ENCODE measurements at regions not wholly inside any gene's neighbourhood (a gene's known extent, or its start where the extent isn't known, plus 50 kb on each side); places are given as distances from the start of the nearest gene placed in this dataset.
"Not testable (repeated sequence)": the region's sequence is repeated elsewhere in the genome, so short reads cannot be mapped to it uniquely, and the experiment has no call there.

DNA sequence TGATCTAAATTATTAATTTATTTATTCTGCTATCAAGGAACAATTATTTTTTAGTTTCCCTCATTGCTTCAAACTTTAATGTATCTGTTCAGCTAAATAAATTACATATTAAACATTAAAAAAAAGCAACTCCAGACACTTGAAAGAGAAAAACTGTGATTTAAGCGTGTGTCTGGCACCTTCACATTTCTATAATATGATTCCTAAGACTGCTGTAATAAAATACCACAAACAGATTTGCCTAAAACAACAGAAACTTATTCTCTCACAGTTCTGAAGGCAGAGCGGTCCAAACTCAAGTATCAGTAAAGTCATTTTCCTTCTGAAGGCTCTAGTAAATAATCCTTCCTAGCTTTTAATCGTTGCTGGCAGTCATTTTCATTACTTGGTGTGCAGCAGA, 580.4 kb upstream of the KCND2 start:
- DNase-seq, result no peak

DNA sequence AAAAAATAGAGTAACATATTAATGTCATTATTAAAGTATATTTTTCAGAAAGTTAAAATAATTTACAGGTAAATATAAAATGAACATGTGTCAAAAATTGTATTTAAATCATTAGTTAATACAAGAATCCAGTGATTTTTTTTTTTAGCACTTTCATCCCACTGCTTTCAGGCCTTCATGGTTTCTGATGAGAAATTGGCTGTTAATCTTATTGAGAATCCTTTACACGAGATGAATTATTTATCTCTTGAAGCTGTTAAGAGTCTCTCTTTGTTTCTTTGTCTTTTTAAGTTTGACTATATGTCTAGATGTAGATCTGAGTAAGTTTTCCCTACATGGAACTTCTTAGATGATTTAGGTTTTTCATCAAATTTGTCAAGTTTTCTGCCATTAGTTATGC, 578.5 kb upstream of the KCND2 start:
- DNase-seq, result no peak

DNA sequence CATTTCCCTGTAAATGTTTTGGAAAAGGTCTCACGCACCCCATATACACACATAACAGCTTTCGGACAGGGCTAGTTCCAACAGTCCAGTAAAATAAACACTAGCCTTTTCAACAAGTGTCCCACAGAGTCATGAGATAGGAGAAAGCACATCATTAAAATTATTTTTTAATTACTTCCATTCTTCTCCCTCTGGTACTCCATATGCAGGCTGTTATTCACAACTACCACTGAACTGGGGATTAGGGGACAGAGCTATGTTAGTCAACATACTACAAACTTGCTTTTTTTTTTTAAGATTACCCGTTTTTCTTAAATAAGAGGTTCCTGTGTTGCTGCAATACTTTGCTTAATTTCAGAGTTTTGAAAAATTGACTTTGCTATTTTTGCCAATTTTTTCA, 576.6 kb upstream of the KCND2 start:
- no peak for DNase-seq

DNA sequence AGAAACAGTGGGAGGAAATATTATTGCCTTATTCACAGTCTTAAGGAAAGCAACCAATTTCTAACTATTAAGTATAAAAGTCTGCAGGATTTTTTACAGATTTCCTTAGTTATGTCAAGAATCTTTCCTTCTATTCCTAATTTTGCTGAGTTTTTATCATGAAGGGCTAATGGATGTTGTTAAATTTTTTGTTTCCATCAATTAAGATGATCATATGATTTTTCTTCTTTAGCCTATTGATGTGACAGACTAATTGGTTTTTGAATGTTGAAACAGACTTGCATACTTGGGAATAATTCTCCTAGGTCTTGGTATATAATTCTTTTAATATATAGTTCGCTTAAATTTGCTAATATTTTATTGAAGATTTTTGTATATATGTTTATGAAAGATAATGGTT, 569.1 kb upstream of the KCND2 start:
- no peak for DNase-seq

DNA sequence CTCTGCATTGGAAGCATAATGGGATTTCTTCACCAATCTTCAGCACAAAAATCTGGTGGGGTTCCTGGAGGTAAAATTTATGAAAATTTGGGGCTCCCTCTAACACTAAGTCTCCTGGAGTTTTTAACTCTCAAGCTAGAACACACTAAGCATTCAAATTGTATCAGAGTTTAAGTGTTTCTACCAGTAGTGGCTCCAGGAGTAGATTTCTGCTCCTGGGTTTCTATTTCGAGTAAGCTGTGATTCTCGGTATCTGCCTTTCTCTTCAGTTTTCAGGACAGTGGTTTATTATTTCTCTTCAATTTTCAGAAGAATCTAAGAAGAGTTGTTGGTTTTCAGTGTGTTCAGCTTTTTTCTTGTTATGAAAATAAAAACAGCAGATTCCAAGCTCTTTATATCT, 566.4 kb upstream of the KCND2 start:
- DNase-seq, result no peak

DNA sequence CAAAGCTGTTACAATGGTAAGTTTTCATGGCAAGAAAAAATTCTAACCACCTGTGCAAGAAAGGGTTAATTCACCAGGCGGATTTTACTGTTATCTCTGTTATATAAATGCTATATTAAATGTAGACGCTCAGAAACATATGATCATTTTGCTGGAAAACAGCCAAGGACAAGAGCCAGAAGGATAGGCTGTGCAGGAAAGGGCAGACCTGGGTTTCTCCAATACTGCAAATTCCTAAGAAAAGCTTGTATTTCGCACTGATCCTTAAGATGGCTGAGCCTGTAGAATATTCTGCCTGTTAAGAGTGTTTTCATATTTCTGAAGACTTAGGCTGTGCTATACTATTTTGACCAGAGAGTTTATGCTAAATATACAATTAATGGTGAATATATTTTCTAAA, 564.1 kb upstream of the KCND2 start:
- DNase-seq, result no peak

DNA sequence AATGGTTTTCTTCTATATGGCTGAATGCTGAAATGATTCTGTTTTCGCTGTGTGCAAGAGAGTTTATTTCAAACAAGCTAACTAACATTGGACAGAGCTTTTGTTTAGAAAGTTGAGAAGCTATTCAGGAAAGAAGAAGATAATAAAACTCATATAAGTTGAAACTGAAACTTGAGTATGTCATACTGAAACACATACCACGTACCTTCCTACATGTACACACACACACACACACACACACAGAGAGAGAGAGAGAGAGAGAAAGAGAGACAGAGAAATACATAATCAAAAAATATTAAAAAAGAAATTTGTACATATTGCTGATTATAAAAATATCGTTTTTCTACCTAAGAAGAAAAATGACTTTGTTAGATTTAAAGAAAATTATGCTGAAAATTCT, 561.9 kb upstream of the KCND2 start:
- DNase-seq, result no peak

DNA sequence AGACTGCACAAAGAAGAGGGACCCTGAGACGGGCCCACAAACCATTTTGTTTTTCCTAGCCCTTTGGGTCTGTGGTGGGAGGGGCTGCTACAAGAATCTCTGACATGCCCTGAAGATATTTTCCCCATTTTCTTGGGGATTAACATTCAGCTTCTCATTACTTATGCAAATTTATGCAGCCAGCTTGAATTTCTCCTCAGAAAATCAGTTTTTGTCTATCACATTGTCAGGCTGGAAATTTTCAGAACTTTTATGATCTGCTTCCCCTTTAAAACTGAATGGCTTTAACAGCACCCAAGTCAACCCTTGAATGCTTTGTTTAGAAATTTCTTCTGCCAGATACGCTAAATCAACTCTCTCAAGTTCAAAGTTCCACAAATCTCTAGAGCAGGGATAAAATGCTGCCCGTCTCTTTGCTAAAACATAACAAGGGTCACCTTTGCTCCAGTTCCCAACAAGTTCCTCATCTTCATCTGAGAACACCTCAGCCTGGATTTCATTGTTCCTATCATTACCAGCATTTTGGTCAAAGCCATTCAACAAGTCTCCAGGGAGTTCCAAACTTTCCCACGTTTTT, 560.0 kb upstream of the KCND2 start:
- DNase-seq, result no peak

DNA sequence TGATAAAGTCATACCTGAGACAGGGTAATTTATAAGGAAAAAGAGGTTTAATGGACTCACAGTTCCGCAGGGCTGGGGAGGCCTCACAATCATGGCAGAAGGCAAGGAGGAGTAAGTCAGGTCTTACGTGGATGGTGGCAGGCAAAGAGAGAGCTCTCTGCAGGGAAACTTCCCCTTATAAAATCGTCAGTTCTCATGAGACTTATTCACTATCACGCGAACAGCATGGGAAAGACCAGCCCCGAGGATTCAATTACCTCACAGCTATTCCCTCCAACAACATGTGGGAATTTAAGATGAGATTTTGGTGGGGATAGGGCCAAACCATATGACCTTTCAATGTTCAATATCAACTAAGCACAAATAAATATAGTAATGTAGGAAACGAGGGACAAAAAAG, 559.4 kb upstream of the KCND2 start:
- no peak for DNase-seq

DNA sequence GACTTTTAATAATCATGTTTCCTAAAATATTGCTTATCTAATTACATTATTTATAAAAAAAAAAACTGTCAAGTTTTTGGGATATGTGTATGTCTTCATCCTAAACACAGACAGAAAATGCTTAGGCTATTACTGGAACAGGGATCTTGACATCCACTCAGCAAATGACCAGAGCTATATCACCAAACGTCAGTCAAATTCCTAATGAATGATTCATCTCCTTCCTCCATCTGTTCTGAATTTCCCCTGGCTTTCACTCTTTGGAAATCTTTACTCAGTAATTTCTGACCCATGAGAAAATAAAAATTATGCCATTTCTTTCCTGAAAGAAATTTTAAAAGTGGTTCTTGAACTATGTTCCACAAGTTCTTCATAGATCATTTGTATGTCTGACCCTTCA, 552.4 kb upstream of the KCND2 start:
- no peak for DNase-seq

DNA sequence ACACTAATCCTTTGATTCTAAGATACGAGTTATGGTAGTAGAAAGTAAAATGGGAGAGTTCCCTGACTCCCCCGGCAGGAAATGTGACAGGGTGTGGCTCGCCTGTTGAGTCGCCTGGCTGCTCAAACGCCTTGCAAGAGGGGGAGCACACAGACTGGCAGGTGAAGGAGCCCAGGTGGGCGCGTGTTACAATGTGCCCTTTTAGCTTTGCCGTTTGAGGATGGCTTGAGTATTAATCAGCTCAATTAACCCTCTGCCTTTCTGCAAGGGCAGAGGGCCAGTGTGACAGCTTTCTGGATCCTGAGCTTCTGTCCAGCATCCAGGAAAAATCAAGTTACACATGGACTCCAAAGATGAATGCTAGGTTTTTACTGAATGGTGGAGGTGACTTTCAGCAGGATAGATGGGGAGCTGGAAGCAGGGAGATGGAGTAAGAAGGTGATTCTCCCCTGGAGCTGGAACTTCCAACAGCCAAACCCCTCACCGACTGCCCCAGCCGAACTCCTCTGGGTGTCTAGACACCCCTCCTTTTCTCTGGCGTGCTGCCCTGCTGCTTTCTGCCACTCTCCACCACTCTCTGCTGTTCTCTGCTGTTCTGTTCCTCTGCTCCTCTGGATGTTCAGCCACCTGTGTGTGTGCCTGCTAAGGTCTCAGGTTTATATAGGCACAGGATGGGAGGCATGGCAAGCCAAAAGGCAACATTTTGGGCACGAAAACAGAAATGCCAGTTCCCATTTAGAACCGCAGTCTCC, 548.8 kb upstream of the KCND2 start:
- DNase-seq, result no peak

DNA sequence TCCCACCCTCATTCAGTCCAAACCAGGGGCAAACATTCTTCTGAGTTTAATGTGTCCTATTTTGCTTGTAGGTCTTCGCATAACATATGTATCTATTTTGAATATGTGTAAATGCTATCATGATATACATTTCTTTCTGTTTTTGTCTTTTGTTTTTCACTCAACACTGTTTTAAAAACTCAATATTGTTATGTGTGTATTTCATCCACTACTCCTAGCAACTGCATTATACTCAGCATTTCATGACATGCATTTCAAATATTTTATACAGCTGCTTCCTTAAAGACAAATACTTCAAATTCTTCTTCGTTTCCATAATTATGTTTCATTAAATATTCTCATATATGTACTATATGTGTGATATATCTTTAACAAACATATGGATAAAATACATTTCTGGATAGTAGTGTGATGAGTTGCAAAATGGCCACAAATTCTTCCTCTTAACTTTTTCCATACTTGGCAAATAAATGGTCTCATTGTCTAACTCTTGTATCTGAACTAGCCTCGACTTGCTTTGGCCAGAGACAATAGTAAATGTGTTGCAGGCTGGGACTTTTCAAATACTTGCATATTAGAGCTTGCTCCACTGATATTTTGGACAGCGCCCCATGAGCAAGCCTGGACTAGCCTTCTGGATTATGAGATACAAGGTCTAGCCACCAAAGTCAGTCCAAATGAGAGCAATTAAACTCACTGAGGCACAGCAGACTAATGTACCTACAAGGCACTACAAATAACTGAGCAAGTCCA, 539.7 kb upstream of the KCND2 start:
- DNase-seq, result no peak

DNA sequence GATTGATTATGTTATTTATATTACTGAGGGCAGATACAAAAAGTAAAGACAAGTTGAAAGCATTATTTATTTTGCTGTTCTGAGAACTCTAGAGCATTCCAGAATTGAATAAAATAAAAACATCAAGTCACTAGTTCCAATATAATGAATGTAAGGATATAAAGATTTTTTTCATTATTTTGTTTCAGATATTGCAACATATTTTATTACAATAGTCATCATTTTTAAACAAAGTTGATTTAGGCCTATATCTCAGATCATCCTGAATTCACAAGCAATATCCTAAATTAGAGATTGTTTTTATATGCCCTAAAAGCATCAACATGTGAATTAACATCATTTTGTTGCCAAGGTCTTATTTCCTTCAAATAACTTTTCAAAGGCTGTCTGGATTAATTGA, 535.6 kb upstream of the KCND2 start:
- no peak for DNase-seq

DNA sequence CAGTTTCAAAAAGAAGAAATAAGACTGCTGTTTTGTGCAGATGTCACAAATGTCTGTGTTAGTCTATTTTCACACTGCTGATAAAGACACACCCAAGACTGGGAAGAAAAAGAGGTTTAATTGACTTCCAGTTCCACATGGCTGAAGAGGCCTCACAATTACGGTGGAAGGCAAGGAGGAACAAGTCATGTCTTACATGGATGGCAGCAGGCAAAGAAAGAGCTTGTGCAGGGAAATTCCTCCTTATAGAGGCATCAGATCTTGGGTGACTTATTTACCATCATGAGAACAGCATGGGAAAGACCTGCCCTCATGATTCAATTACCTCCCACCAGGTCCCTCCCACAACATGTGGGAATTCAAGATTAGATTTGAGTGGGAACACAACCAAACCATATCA, 527.7 kb upstream of the KCND2 start:
- DNase-seq, result not testable (repeated sequence)

DNA sequence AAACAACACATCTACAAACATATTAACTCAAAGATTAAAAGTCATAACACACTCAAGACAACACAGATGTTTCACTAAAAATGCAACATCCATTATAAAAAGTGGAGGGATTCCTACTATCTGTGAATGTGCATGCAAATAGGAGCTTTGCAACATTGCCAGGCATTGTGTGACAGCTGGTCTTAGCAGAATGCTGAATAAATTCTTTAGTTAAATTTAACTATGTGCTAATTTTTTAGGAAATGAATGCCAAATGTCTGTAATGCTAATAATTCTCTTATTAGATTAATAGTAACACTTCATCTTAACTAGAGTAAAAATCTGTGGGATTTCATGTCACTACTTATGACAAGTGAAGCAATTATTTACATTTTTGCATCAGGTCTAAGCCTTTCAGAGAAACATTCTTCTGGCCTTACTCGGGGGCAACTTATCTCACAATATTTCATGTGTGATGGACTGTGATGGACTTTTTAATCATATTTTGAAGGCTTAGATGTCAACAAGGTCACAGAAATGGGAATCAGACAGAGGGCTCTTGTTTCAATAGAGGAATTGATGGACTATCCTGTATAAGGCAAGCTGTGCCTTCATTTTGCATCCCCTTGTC, 524.6 kb upstream of the KCND2 start:
- DNase-seq, result no peak

DNA sequence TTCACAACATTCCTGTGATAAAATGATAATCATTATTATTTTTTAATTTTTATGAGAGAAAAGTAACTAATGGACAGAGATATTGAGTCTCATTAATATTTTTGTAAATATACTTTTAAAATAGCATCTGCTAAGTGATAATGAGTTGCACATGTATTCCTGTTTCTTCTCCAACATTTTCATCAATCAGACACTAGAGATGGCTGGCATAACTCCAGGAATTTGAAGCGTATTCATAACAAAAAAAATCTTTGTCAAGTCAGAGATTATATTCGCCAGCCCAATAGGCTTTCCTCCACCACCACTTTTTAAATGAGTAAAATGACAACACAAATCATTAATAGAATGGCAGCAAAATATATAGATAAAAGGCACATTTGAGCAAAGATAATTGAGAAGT, 524.0 kb upstream of the KCND2 start:
- no peak for DNase-seq

DNA sequence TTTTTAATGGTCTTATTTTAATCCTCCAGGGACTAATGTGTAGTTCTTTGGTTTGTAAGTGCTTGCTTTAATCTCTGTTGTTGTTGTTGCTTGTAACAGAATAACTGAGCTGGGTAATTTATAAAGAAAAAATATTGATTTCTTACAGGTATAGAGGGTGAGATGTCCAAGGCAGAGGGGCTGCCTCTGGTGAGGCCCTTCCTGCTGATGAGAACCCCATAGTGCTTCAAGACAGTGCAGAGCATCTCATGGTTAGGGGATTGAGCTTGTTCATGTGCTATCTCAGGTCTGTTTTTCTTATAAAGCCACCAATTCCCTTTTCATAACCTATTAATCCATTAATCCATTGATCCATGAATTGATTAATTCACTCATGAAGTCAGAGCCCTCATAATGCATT, 516.3 kb upstream of the KCND2 start:
- no peak for DNase-seq

DNA sequence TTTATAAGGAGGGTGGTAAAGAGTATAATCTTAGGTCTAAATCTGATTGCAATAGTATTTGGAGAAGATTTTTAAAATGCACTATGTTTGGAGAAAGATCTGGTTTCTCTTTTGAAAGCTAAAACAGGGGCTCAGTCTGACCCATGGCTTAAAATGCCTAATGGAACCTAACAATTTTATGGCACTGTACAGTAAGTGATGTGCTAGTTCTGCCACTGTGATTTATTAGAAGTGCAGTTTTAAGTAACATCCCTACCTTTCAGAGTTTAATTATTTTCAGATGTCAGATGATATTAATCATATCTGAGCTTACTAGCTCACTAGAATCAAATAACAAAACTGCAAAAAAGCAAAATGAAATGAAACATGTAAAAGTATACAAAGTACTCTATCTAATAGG, 514.7 kb upstream of the KCND2 start:
- DNase-seq, result no peak

DNA sequence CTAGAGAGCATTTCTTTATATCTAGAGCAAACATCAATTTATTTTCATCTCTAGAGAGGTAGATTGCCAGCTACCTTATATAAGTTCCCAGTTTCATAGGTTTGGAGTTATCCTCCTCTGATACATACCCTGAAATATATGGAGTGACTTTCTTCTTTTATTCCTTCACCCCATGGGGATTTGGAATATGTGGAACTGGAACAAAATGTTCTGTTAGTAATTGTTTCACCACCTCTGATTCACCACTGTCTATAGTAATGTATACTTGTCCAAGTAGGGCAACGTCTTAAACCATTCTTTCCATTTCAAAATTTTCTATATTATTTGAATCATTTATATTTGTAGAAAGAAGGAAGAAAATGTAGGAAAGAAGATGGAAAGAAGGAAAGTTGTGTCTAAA, 511.2 kb upstream of the KCND2 start:
- DNase-seq, result no peak

DNA sequence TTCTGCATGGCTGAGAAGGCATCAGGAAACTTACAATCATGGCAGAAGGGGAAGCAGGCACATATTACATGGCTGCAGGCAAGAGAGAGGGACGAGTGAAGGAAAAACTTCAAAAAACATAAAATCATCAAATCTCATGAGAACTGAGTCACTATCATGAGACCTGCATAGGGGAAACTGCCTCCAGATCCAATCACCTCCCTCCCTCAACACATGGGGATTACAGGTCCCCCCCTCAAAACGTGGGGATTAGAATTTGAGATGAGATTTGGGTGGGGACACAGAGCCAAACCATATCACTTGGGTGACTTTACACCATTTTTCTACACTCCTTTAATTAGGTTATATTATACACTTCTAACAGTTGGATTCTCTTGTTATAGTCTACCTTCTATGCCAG, 490.7 kb upstream of the KCND2 start:
- no peak for DNase-seq

DNA sequence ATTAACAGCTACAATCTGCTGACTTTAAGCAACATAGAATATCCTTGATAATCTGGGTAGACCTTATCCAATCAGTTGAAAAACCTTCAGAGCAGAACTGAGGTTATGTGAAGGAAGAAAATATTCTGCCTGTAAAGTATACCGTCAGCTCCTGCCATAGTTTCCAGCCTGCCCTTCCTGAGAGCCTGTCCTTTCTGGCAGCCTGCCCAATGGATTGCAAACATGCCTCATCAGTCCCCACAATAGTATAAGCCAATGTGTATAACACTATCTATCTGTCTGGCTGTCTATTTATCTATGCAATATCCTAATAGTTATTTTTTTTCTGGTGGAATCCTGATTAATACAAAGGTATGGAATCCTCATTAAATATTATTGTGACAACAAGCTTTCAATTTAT, 489.2 kb upstream of the KCND2 start:
- peak in 1 of 58 donors; percentile 0 for DNase-seq

DNA sequence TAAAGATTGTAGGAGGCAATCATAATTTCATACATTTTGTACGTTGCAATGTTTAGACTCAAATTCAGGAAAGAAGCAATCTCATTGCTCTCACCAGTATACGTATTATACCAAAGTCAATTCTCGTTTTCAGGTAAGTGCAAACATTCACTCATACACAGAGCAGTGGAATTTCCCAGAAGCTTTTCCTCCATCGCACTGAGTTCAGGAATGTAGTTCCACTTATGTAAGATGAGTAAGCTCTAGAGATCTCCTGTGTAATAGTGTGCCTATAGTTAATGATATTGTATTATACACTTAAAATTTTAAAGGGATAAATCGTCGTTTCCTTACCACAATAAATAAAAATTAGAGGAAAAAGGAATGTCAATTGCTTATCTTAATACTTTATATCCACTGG, 470.8 kb upstream of the KCND2 start:
- no peak for DNase-seq
